Pons (tissue), 1 donor: ENCODE measurements at regions not wholly inside any gene's neighbourhood (a gene's known extent, or its start where the extent isn't known, plus 50 kb on each side); places are given as distances from the start of the nearest gene placed in this dataset.
"Not testable (repeated sequence)": the region's sequence is repeated elsewhere in the genome, so short reads cannot be mapped to it uniquely, and the experiment has no call there.

ENCODE experiments used
- DNase-seq: peaks from one replicate; pipeline ENCODE4 v3.0.0-alpha.2; 2016; ENCODE audit warnings: low spot score

- no peak for DNase-seq
These were observed 1403.6 kb downstream of the SUCLG1 start for GRCh38 chr2:83055376-83056010.

DNA sequence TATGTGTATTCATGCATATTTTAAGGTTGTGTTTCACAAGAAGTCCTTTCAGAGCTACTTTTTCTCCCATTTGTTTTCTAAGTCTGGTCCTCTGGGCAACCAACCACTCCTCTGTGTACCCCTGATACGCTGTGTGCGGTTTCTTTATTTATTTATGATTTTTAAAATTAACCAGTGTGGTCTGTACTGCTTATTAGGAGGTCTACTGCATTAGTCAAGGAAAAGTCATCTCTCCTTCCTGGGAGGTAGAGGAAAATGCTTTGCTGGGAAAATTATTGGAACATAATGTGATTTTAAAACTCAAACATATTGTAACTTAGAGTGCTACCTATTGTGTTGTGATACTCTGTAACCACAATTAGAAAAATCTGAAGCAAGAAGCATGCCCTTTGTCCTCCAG is 1404.3 kb downstream of the SUCLG1 start:
- no peak for DNase-seq

DNA sequence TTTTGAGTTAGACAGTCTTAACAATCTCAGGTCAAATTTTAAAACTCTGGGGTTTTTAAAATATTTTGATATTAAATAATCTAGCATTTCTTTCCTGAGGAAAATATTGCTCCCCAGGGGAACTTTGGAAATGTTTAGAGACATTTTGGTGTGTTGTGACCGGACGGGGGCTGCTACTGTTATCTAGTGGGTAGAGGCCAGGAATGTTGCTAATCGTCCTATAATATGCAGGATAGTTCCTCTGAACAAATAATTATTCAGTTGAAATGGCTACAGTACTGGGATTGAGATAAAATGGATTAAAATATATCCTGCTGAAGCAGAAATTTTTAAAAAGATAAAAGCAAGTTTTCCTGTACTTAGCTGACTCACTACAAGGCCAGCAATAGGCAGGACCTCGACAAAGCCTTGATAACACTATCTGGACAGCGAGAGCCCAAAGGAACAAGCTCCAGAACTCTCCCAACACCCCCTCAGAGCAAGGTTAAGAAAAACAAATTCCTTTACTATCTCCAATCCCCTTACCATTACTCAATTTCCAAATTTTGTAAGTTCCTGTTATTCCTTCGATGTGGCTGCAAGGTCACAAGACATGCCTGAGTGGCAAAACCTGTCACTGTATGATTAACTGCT is 1407.4 kb downstream of the SUCLG1 start:
- DNase-seq, result no peak

DNA sequence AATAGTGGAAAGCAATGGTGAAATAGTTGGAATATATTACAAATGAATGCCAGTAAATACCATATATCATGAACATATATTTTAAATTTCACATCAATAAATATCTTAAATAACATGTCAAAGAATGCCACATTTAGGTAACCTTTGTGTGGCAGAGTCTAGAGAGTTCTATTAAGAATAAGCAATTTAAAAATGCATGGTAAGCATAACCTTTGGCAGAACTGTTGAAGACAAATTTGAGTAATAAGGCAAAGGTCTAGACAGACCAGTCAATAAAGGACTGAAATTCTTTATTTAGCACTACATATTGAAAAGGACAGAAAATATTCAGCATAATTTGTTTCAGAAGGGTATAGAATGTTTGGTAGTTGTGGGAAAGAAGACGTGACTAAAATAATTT is 1417.0 kb downstream of the SUCLG1 start:
- no peak for DNase-seq

DNA sequence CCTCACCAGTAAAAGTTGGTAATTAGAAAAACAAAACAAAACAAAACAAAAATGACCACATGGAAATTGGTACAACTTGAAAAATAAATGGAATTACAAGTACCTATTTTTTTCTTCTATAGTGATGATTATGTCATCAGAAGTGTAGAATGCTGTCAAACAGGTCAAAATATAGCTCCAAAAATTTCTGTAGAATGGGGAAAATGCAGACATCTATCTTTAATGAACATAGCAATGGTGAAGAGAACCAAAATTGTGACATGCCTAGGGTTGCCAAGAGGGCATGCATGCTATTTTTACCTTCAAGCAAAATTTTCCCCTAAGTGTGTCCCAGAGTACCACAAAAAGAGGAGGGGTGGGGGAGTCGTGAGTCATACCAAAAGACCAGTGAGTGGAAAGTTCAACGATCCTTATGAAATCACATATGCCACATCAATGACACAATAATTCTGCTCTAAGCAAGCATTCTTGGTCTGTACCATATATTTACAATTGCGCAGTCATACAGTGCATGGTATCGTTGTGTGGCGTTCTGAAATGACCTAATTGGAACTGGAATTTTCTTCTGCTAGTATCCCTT is 1436.4 kb downstream of the SUCLG1 start:
- no peak for DNase-seq

DNA sequence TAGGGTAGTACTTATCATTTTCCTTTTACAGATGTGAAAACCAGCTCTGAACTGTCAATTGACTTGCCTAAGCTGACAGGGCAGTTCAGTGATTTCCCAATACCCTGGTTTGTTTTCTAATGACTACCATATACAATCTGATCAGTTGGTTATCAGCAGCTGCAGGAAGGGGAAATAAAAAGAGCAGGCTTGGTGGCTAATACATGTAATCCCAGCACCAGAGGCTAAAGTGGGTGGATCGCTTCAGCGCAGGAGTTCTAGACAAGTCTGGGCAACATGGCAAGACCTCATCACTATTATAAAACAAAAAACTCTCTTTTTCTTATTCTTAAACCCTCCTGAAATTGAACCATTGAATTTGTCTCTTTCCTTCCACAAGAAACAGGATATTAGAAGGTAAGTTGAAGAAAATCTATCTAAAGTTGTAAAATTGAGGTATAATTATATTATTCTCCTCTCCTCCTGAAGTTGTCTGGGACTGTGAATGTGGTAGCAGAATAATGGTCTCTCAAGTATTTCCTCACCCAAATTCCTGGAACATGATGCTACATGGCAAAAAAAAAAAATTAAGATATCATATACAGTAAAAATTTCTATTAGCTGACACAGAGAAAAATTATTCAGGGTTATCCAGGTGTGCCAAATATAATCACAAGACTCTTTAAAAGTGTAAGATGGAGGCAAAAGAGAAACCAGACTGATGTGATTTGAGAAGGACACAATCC is 1441.6 kb downstream of the SUCLG1 start:
- DNase-seq, result no peak

GRCh38 chr2:83016343-83017110 is 1442.6 kb downstream of the SUCLG1 start:
- no peak for DNase-seq

DNA sequence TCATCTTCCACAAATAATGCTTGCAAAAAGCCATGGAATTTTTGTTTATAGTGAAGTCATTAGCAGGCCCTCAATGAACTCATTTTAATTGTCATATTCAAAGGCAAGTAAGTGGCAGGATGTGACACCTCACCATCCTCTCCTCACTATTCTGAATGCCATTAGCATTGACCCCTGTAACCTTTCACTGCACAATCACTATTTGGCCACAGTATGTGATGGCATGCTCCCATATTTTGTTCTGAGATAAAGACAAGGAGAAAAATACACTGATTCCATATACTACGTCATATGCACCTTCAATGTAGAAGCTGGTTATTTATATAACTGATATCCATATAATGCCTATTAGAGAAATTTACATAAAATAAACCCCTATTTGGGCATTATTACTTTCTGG is 1443.2 kb downstream of the SUCLG1 start:
- DNase-seq, result no peak

GRCh38 chr2:83015035-83015715 is 1443.9 kb downstream of the SUCLG1 start:
- DNase-seq, result no peak

GRCh38 chr2:83014462-83014861 is 1444.6 kb downstream of the SUCLG1 start:
- DNase-seq, result no peak

DNA sequence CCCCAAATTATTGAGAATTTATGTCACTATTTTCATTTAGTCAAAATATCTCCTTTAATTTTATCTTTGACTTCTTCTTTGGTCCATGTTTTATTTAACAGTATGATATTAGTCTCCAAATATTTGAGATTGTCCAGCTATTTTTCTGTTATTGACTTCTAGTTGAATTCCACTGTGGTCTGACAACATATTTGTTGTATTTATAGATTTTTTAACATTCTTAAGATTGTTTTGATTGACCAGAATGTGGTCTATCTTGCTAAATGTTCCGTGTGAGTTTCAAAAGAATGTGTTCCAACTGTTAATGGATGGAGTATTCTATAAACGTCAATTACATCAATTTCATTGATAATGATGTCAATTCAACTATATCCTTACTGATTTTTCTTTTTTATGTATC is 1452.1 kb downstream of the SUCLG1 start:
- DNase-seq, result no peak

DNA sequence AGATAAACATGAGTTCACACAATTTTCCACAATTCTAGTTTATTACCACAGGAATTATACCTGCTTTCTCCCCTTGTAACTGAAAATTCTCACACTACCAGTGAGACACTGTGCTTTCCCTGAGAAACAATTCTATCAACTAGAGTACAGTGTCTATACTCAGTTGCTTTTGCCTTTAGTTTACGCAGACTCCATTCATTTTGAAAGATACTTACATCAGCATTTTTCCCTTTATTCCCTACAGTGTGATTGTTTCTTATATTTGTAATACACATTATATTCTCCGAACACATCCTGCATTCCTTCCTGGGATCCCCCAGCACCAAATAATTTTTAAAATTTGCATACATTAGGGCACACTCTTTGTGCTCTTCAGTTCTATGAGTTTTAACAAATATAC is 1455.5 kb downstream of the SUCLG1 start:
- DNase-seq, result no peak

GRCh38 chr2:83002706-83003105 is 1456.4 kb downstream of the SUCLG1 start:
- no peak for DNase-seq

- DNase-seq, result no peak
These were observed 1460.3 kb downstream of the SUCLG1 start for GRCh38 chr2:82998781-82999180.

- DNase-seq, result no peak
These were observed 1462.9 kb downstream of the SUCLG1 start for GRCh38 chr2:82996217-82996616.

- DNase-seq, result no peak
These were observed 1464.9 kb downstream of the SUCLG1 start for GRCh38 chr2:82994151-82994550.

- no peak for DNase-seq
These were observed 1465.5 kb downstream of the SUCLG1 start for GRCh38 chr2:82993609-82994008.

DNA sequence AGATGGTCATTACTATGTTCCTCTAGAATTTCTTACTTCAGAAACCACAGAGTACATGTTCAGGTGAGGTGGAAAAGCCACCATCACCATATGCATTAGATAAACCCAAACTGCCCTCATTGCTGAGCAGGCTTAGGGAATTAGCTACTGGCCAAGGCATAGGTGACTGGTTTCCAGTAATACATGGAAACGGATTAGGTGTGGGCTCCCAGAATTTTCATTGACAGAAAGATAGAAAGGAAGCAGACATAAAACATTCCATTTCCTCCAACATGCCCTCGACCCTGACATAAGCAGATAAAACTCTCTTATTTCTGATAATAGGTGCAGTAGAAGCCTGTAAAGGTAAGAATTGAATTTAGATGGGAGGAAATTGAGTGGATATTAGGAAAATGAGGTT is 1466.1 kb downstream of the SUCLG1 start:
- no peak for DNase-seq

- not testable (repeated sequence) for DNase-seq
These were observed 1471.4 kb downstream of the SUCLG1 start for GRCh38 chr2:82987706-82988105.

- no peak for DNase-seq
These were observed 1472.2 kb downstream of the SUCLG1 start for GRCh38 chr2:82986899-82987298.

GRCh38 chr2:82985572-82986197 is 1473.4 kb downstream of the SUCLG1 start:
- DNase-seq, result no peak
